ENCODE measurements at regions not wholly inside any gene's neighbourhood (a gene's known extent, or its start where the extent isn't known, plus 50 kb on each side); places are given as distances from the start of the nearest gene placed in this dataset.
"Not testable (repeated sequence)": the region's sequence is repeated elsewhere in the genome, so short reads cannot be mapped to it uniquely, and the experiment has no call there.

- no peak for DNase-seq (ENCODE audit: low read depth)
These were observed 979.6 kb downstream of the PCDH17 start for GRCh38 chr13:58611117-58611516.

- DNase-seq (ENCODE audit: low read depth), result no peak
These were observed 986.5 kb downstream of the PCDH17 start for GRCh38 chr13:58617880-58618665.

GRCh38 chr13:58619396-58620113, 988.0 kb downstream of the PCDH17 start:
- DNase-seq (ENCODE audit: low read depth), result peak; percentile 11

- DNase-seq (ENCODE audit: low read depth), result no peak
These were observed 988.6 kb downstream of the PCDH17 start for GRCh38 chr13:58620176-58620575.

GRCh38 chr13:58625703-58626389, 994.3 kb downstream of the PCDH17 start:
- DNase-seq (ENCODE audit: low read depth), result no peak

GRCh38 chr13:58630794-58631193, 999.2 kb downstream of the PCDH17 start:
- no peak for DNase-seq (ENCODE audit: low read depth)

- no peak for DNase-seq (ENCODE audit: low read depth)
These were observed 1001.7 kb downstream of the PCDH17 start for GRCh38 chr13:58633226-58633625.

GRCh38 chr13:58655086-58655485, 1023.5 kb downstream of the PCDH17 start:
- DNase-seq (ENCODE audit: low read depth), result no peak

- DNase-seq (ENCODE audit: low read depth), result no peak
These were observed 1029.3 kb downstream of the PCDH17 start for GRCh38 chr13:58660826-58661225.

- DNase-seq (ENCODE audit: low read depth), result no peak
These were observed 1034.8 kb downstream of the PCDH17 start for GRCh38 chr13:58666331-58666730.

- DNase-seq (ENCODE audit: low read depth), result no peak
These were observed 1035.6 kb downstream of the PCDH17 start for GRCh38 chr13:58667096-58667495.

- no peak for DNase-seq (ENCODE audit: low read depth)
These were observed 1048.6 kb downstream of the PCDH17 start for GRCh38 chr13:58680115-58680514.

GRCh38 chr13:58682616-58683015, 1051.1 kb downstream of the PCDH17 start:
- DNase-seq (ENCODE audit: low read depth), result no peak

- no peak for DNase-seq (ENCODE audit: low read depth)
These were observed 1055.6 kb downstream of the PCDH17 start for GRCh38 chr13:58687148-58687547.

- DNase-seq (ENCODE audit: low read depth), result no peak
These were observed 1067.0 kb downstream of the PCDH17 start for GRCh38 chr13:58698531-58698930.

GRCh38 chr13:58704953-58705352, 1073.4 kb downstream of the PCDH17 start:
- no peak for DNase-seq (ENCODE audit: low read depth)

- no peak for DNase-seq (ENCODE audit: low read depth)
These were observed 1074.9 kb downstream of the PCDH17 start for GRCh38 chr13:58706421-58706820.

- DNase-seq (ENCODE audit: low read depth), result peak; percentile 60
These were observed 1080.6 kb downstream of the PCDH17 start for GRCh38 chr13:58712191-58712590.

GRCh38 chr13:58714016-58714415, 1082.5 kb downstream of the PCDH17 start:
- not testable (repeated sequence) for DNase-seq (ENCODE audit: low read depth)

GRCh38 chr13:58721273-58721672, 1089.7 kb downstream of the PCDH17 start:
- no peak for DNase-seq (ENCODE audit: low read depth)

- DNase-seq (ENCODE audit: low read depth), result no peak
These were observed 1096.6 kb downstream of the PCDH17 start for GRCh38 chr13:58728126-58728525.

- DNase-seq (ENCODE audit: low read depth), result no peak
These were observed 1097.8 kb downstream of the PCDH17 start for GRCh38 chr13:58729361-58729760.
